ENCODE measurements at regions not wholly inside any gene's neighbourhood (a gene's known extent, or its start where the extent isn't known, plus 50 kb on each side); places are given as distances from the start of the nearest gene placed in this dataset.
"Not testable (repeated sequence)": the region's sequence is repeated elsewhere in the genome, so short reads cannot be mapped to it uniquely, and the experiment has no call there.

- DNase-seq, result no peak
These were observed 146.5 kb downstream of the SPANXN1 start for GRCh38 chrX:145393702-145394235.

GRCh38 chrX:145394344-145394743 is 147.0 kb downstream of the SPANXN1 start:
- no peak for DNase-seq

- no peak for DNase-seq
These were observed 149.3 kb downstream of the SPANXN1 start for GRCh38 chrX:145396612-145397011.

- DNase-seq, result peak; percentile 10
These were observed 157.7 kb downstream of the SPANXN1 start for GRCh38 chrX:145405012-145405411.

GRCh38 chrX:145410622-145411021 is 163.3 kb downstream of the SPANXN1 start:
- no peak for DNase-seq

- DNase-seq, result not testable (repeated sequence)
These were observed 188.9 kb downstream of the SPANXN1 start for GRCh38 chrX:145436211-145436610.

- DNase-seq, result no peak
These were observed 217.3 kb downstream of the SPANXN1 start for GRCh38 chrX:145464650-145465049.

- DNase-seq, result no peak
These were observed 228.4 kb downstream of the SPANXN1 start for GRCh38 chrX:145475725-145476124.

GRCh38 chrX:145484740-145485139 is 237.4 kb downstream of the SPANXN1 start:
- no peak for DNase-seq

- no peak for DNase-seq
These were observed 255.4 kb downstream of the SPANXN1 start for GRCh38 chrX:145502670-145503069.

GRCh38 chrX:145506214-145506613 is 258.9 kb downstream of the SPANXN1 start:
- no peak for DNase-seq

GRCh38 chrX:145524931-145525330 is 277.6 kb downstream of the SPANXN1 start:
- no peak for DNase-seq

GRCh38 chrX:145532176-145532780 is 285.0 kb downstream of the SPANXN1 start:
- no peak for DNase-seq

- no peak for DNase-seq
These were observed 284.1 kb upstream of the SLITRK2 start for GRCh38 chrX:145533534-145533933.

GRCh38 chrX:145549496-145549895 is 268.1 kb upstream of the SLITRK2 start:
- DNase-seq, result no peak

- peak; percentile 1 for DNase-seq
These were observed 265.0 kb upstream of the SLITRK2 start for GRCh38 chrX:145552643-145553042.

GRCh38 chrX:145553702-145554101 is 263.9 kb upstream of the SLITRK2 start:
- DNase-seq, result no peak

- DNase-seq, result no peak
These were observed 254.5 kb upstream of the SLITRK2 start for GRCh38 chrX:145563159-145563558.

- no peak for DNase-seq
These were observed 207.6 kb upstream of the SLITRK2 start for GRCh38 chrX:145609951-145610511.

GRCh38 chrX:145613894-145614293 is 203.7 kb upstream of the SLITRK2 start:
- DNase-seq, result no peak

- DNase-seq, result no peak
These were observed 197.0 kb upstream of the SLITRK2 start for GRCh38 chrX:145620666-145621065.

- DNase-seq, result no peak
These were observed 194.2 kb upstream of the SLITRK2 start for GRCh38 chrX:145623453-145623852.

- DNase-seq, result no peak
These were observed 187.5 kb upstream of the SLITRK2 start for GRCh38 chrX:145630081-145630480.

GRCh38 chrX:145630806-145631435 is 186.7 kb upstream of the SLITRK2 start:
- DNase-seq, result no peak

Data from NCI-H1694 treated with DMSO at 0.1 percent for 48 hours (cell line).